ENCODE measurements at regions not wholly inside any gene's neighbourhood (a gene's known extent, or its start where the extent isn't known, plus 50 kb on each side); places are given as distances from the start of the nearest gene placed in this dataset.

DNA sequence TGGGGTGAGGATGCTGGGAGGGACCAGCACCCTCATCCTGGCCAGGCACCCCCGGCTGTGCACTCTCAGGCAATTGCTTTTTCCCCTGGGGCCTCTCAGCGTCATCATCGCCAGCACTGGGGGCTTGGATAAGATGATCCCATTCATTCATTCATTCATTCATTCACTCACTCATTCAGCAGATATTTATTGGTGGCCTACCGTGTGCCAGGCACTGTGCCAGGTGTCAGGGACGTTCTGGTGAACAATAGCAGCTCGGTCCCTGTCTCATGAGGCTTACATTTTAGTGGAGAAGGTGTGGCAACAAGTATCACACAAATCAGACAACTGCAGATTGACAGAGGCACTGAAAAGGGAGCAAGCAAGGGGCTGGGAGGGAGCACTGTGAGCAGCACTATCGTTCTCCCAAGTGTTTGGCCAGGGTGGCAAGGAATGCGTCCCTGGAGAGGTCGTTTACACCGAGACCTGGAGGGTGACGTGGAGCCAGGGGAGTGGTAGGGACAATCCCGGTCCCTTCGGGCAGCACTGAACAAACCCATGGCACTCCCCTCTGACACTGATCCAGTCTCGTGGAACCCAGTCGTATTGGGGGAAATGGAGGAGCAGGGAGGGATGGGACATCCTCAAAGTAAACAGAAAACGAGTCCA is 124.1 kb downstream of the PAPOLA start:
- TF ChIP-seq CTCF (IDR thresholded peaks at IDR 0.05) (no peak), POLR2A (IDR thresholded peaks at IDR 0.05) (no peak)
